GM10266 (cell line): ENCODE measurements at regions not wholly inside any gene's neighbourhood (a gene's known extent, or its start where the extent isn't known, plus 50 kb on each side); places are given as distances from the start of the nearest gene placed in this dataset.

Source experiments
- DNase-seq: peaks from one replicate; pipeline ENCODE4 v3.0.0; 2012; ENCODE audit errors: extremely low spot score
- CTCF ChIP-seq: IDR thresholded peaks from 2 replicates; pipeline ENCODE4 v1.5.1; 2012; ENCODE audit warnings: mild to moderate bottlenecking, low read depth; ENCODE audit not compliant: control insufficient read depth, insufficient read depth; ENCODE audit errors: missing control alignments

DNA sequence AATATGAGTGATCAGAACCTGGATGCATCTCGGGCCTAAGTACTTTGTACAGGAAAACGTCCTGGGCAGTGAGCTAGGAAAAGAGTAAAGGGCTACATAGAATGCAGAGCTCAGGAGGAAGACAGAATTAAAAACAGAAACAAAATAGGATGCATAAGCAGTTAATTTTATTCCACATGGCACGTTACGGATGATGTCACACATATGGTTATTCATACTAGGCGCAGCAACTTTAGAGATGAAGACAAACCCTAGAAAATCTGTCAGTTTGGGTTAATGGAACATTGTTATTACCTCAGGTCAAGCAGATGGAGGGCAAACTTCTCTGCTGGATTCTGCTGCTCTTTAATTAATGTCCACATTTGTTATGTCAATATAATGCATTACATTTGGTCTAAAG lies 445.4 kb downstream of the ANXA1 start:
- TF ChIP-seq CTCF, result no peak
- DNase-seq, result no peak

- no peak for DNase-seq
- no peak for TF ChIP-seq CTCF
Measured at GRCh38 chr9:73597771-73598170, 446.1 kb downstream of the ANXA1 start.

- DNase-seq, result no peak
- TF ChIP-seq CTCF, result no peak
Measured at GRCh38 chr9:73609381-73609780, 457.7 kb downstream of the ANXA1 start.

- no peak for TF ChIP-seq CTCF
- DNase-seq, result no peak
Measured at GRCh38 chr9:73611032-73611431, 459.4 kb downstream of the ANXA1 start.

DNA sequence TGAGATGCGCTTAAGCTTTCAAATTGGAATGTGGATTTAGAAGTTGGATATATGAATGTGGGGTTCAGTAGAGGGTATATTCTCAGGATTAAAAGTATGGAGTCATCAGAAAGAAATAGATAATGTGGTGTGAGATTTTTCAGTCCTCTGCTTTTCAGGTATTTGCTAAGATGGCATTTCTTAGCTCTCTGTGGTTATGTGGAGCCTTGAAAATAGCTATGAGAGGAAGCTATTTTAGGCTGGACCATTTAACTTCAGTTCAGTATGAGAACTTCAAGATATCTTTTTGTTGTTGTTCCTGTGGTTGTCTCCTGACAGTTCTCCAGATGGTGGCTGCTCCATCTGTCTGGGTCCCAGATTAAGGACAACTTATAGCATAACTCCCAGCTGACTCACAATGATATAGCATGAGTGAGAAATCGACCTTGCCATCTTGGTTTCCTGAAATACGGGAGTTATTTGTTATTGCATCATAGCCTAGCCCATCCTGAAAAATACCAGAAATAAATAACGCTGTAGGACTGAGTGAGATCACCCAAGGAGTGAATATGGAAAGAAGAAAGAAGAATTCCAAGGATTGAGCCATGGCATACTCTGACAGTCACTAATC lies 461.5 kb downstream of the ANXA1 start:
- no peak for TF ChIP-seq CTCF

DNA sequence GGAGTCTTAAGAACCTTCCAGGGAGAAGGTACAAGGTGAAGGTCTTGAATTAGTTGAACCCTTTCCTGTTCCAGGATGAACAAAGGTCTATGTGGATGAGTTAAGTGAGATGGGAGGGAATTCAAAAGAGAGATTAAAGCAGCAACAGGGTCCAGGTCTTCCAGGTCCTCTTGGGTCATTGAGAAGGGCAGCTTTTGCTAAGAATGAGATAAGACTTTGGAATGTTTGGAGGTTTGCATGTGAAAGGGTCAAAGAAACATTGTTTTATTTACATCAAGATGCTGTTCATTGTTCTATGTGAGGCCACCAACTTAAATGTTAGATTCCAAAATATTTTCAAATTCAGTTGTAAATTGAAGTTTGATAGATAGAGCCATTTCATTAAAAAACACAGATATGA lies 463.9 kb downstream of the ANXA1 start:
- DNase-seq, result no peak
- TF ChIP-seq CTCF, result no peak

More for the DNA sequence above, 461.5 kb downstream of the ANXA1 start:
- no peak for DNase-seq

DNA sequence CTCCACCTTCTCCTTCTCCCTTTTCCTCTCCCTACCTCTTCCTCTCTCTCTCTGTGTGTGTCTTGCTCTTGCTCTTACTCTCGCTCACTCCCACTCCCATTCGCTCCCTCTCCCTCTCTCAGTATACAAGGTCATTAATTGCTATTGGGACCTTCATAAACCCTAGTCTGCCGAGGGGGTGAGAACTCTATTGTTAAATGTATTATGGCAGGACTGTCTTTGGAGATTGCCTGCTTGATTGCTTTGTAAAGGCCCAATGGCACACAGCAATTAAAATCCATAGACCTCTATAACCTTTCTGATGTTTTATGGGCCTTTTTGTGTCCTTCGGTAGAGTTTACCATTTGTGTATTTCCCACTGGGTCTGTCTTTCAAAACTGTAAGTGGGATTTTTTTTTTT lies 465.9 kb downstream of the ANXA1 start:
- DNase-seq, result no peak
- TF ChIP-seq CTCF, result no peak
